Daoy (cell line): ENCODE measurements at regions not wholly inside any gene's neighbourhood (a gene's known extent, or its start where the extent isn't known, plus 50 kb on each side); places are given as distances from the start of the nearest gene placed in this dataset.
"Not testable (repeated sequence)": the region's sequence is repeated elsewhere in the genome, so short reads cannot be mapped to it uniquely, and the experiment has no call there.

Experiments
- DNase-seq: peaks from one replicate; pipeline ENCODE4 v3.0.0-alpha.2; 2015; ENCODE audit warnings: low read depth

GRCh38 chr2:145753966-145754365 is 1234.0 kb upstream of the ZEB2 start:
- no peak for DNase-seq

DNA sequence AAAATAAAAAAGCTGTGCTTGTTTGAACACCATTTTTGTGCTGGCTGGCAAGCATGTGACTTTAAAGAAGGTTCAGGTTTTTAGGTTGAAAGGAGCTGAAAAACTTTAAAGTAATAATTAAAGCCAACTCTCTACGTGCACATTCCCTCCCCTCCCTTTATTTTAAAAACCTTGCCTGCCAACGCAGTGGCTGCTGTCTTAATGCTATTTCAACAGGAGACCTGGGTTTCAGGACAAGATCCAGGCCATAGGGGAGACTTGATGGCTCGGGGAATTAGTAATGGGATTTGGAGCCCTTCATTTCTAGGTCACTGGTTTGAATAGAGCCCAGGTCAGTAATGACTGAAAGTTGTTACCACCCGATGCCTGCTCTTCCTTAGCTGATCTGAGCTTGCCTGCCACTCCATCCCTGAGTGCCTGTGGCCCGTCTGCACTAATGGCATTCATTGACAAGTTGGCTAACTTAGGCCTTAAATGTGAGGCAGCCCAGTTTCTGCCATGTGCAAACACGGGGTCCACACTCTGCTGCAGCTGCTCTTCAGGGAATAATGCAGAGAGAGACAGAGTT is 1233.2 kb upstream of the ZEB2 start:
- DNase-seq: no peak

GRCh38 chr2:145752091-145752806 is 1232.3 kb upstream of the ZEB2 start:
- DNase-seq: peak; percentile 60

GRCh38 chr2:145751629-145752028 is 1231.7 kb upstream of the ZEB2 start:
- DNase-seq: peak; percentile 59

GRCh38 chr2:145751155-145751554 is 1231.2 kb upstream of the ZEB2 start:
- no peak for DNase-seq

GRCh38 chr2:145750612-145751011 is 1230.7 kb upstream of the ZEB2 start:
- DNase-seq: no peak

DNA sequence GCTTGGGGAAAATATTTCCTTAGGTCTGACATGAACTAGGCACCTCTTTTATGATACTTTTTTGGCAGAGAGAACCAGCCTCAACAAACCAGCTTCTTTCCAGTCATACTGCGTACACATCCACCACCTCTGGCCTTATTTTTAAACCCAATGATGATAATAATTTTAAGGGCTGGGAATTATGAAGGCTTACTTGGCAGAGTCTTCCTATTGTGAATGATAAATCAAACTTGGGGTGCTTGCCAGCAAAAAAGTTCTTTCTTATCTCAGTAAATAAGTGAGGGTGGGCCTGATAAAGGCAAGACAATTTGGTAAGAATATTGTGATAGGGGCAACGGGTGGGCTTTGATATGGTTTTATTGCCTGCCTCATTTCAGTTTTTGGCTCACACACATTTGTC is 1230.2 kb upstream of the ZEB2 start:
- DNase-seq: no peak

DNA sequence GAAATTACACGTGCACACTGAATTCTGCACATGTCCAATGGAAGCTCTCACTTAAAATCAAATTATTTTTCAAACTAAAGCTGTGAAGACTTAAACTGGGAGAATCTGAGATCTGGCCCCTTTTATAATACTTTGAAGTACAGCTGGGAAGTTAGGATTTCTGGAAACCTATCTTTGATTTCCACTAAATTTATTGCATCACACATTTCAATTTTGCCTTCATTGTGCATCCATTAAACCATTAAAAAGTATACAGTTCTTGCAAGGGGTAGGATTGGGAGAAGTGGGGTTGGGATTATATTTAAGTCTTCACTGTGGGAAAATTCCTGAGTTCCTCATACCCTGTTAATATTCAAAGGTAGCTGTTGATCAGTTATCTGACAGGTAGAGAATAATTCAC is 1229.6 kb upstream of the ZEB2 start:
- DNase-seq: no peak

DNA sequence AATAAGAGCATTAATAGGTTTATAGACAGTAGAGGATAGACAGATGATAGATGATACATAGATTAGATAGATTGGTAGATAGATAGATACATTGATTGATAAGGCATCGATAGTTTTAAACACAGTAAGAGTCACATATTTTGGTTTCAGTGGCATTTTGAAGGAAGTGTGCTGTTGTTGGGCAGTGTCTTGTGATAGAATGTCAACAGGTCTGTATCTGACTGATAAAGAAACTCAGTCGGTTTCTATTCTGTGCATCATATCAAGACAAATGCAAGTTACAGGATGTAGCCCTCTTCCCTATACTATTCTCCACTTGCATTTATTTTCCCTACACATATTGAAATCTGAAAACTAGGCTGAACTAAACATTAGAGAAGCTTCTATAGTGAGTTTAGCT is 1229.0 kb upstream of the ZEB2 start:
- no peak for DNase-seq

- DNase-seq: no peak
These were observed 1227.8 kb upstream of the ZEB2 start for GRCh38 chr2:145747715-145748114.

GRCh38 chr2:145745387-145745721 is 1225.4 kb upstream of the ZEB2 start:
- not testable (repeated sequence) for DNase-seq

- peak; percentile 68 for DNase-seq
These were observed 1224.8 kb upstream of the ZEB2 start for GRCh38 chr2:145744541-145745386.

DNA sequence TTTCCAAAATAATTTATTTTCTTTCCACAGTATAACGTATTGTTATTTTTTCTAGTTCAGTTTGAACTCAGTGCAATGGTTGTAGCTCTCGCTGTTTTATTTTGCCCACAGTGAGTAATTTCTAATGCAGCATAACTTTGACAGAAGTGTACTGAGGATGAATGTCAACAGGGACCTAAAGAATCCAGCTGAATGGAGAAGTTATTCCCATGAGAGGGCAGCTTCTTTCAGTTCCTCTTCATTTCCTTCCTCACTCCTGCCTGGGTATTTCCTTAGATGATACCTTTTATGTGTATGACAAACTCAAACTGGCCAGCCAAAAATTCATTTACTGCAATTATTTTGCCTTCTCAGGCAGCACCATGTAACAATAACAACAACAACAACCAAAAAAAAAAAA is 1223.1 kb upstream of the ZEB2 start:
- DNase-seq: no peak

DNA sequence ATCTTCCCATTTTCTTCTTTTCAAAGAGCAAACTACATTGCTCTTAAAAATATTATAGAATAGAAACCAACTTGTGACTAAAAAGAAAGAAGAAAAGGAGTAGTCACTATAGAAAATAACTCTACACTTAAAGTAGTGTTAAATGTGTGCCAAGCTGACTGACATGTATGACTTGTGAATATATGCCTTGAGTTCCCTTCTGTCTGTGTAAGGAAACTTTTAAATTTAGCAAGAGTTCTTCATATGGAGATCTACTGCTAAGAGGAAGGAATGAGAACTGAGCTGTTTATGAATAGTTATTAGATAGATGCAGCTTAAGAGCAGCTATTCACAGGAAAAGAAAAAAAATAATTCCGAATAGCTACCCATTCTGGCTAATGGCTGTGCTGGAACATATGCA is 1221.7 kb upstream of the ZEB2 start:
- DNase-seq: no peak

GRCh38 chr2:145741181-145741580 is 1221.3 kb upstream of the ZEB2 start:
- DNase-seq: no peak

GRCh38 chr2:145740302-145740701 is 1220.4 kb upstream of the ZEB2 start:
- DNase-seq: no peak

- no peak for DNase-seq
These were observed 1219.8 kb upstream of the ZEB2 start for GRCh38 chr2:145739681-145740080.

DNA sequence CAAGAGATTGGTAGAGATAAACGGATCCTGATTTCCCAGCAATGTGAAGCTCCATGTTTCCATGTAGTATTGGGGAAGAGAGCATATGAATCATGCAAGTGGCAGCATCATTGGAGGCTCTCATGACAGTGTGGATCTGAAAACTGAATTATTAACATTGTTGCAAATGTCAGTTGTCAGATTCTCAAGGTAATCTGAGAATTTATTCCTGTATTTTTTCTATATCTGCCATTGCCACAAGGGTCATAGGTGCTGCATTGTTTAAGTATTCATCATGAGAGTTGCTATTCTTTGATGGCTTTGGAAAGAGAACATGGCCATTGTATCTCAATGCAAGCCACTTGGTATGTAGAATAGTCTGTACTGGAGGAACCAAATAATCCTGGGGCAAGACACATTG is 1217.0 kb upstream of the ZEB2 start:
- DNase-seq: no peak

GRCh38 chr2:145731467-145731866 is 1211.5 kb upstream of the ZEB2 start:
- DNase-seq: no peak

DNA sequence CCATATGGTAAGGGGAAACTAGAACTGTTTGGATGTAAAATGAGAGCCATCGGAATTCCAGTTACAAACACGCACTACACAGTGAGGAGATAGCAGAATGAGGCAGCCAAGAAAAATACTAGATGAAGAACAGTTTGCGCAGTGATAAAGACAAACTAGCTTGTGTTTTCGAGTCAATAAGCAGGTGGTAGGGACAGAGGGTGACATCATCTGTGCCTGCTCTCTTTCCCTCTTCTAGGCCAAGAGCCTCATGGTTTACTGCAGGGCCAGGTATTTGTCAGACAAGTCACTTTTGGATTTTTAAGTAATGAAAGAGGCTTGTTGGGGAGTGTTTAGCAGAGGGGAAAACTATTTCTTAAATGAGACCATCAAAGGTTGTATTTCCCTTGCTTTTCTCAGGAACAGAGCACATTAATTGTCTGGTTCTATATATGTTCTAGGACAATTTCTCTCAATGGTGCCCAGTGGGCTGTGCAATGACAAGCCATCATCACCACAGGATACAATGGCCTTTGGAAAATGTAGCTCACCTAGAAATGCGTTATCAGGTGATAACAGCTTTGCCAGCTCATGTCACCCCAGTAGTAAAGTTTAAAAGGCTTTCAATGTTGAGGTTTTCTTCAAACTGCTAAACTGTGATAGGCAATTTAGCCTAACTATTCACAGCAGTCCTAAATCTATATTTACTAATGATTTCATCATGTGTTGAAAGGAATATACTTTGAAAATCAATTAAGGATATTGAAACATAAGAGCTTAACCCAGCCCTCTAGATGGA is 1210.3 kb upstream of the ZEB2 start:
- no peak for DNase-seq

DNA sequence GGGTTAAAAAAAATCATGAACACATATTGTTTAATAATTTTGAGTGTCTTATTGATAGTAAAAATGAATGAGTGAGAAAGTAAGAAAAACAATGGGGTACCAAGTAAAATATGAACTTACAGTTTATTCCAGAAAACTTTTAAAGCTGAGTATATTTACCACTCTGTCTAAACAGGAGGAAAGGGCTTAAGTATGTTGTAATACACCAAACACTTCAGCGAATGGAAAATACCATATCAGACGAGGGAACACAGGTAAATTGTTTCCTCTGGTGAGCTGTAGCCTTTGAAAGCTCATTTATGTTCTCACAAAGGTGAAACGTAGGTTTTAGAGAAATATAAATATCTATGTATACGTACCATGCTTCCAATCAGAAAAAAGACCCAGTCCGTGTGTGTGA is 1209.6 kb upstream of the ZEB2 start:
- no peak for DNase-seq

- no peak for DNase-seq
These were observed 1208.6 kb upstream of the ZEB2 start for GRCh38 chr2:145728511-145728910.
